Liver (tissue), 8 donors: ENCODE measurements at regions not wholly inside any gene's neighbourhood (a gene's known extent, or its start where the extent isn't known, plus 50 kb on each side); places are given as distances from the start of the nearest gene placed in this dataset.

ENCODE experiments used
- DNase-seq: peaks from one replicate; pipeline ENCODE4 v3.0.0-alpha.2; 2017; ENCODE audit warnings: low spot score
- H3K27ac ChIP-seq, 2 donors: one replicate each; pipeline ENCODE4 v1.7.0; 2013; ENCODE audit warnings: inconsistent platforms in 2 of 2, low read length in 2 of 2, control low read depth in 1 of 2, low read depth in 1 of 2, mild to moderate bottlenecking in 1 of 2
- H3K27me3 ChIP-seq, 4 donors: one replicate each; pipeline versions ENCODE4 v1.6.1 to v1.7.0; 2013; ENCODE audit warnings: low read length in 3 of 4, inconsistent platforms in 1 of 4, mild to moderate bottlenecking in 1 of 4, moderate library complexity in 1 of 4; ENCODE audit not compliant: control insufficient read depth in 4 of 4, insufficient read depth in 4 of 4
- H3K36me3 ChIP-seq, 4 donors: one replicate each; pipeline versions ENCODE4 v1.6.1 to v1.7.0; 2013; ENCODE audit warnings: low read length in 3 of 4, mild to moderate bottlenecking in 3 of 4, low read depth in 1 of 4, moderate library complexity in 1 of 4; ENCODE audit not compliant: control insufficient read depth in 4 of 4, insufficient read depth in 3 of 4
- H3K4me1 ChIP-seq, 4 donors: one replicate each; pipeline versions ENCODE4 v1.6.1 to v1.7.0; 2013; ENCODE audit warnings: low read length in 3 of 4, mild to moderate bottlenecking in 3 of 4, moderate library complexity in 1 of 4; ENCODE audit not compliant: control insufficient read depth in 4 of 4, insufficient read depth in 4 of 4
- H3K4me3 ChIP-seq, 3 donors: one replicate each; pipeline versions ENCODE4 v1.6.1 to v1.7.0; 2013; ENCODE audit warnings: low read length in 3 of 3, control low read depth in 1 of 3, low read depth in 1 of 3, mild to moderate bottlenecking in 1 of 3
- H3K9ac ChIP-seq, 2 donors: one replicate each; pipeline ENCODE4 v1.7.0; 2013; ENCODE audit warnings: low read length in 2 of 2, mild to moderate bottlenecking in 2 of 2, moderate library complexity in 2 of 2, control low read depth in 1 of 2, low read depth in 1 of 2
- H3K9me3 ChIP-seq, 4 donors: one replicate each; pipeline versions ENCODE4 v1.6.1 to v1.7.0; 2013; ENCODE audit warnings: low read length in 3 of 4; ENCODE audit not compliant: control insufficient read depth in 4 of 4
- ATF3 ChIP-seq: IDR thresholded peaks from 2 replicates; pipeline ENCODE4 v1.6.1; 2016; ENCODE audit warnings: antibody characterized with exemption
- CTCF ChIP-seq: fragments of 150-350 bp; IDR thresholded peaks from 2 replicates; pipeline ENCODE4 v1.5.1; 2017; ENCODE audit warnings: improper control_type of control experiment, low read depth, low read length; ENCODE audit not compliant: missing input control
- EGR1 ChIP-seq, 2 donors: IDR thresholded peaks; 2 replicates each; pipeline ENCODE4 v1.6.1; 2016 to 2018; ENCODE audit warnings: antibody characterized with exemption in 2 of 2, low read depth in 2 of 2
- FOXA1 ChIP-seq: IDR thresholded peaks from 2 replicates; pipeline ENCODE4 v1.6.1; 2016; ENCODE audit warnings: antibody characterized with exemption
- FOXA2 ChIP-seq: IDR thresholded peaks from 2 replicates; pipeline ENCODE4 v1.6.1; 2016; ENCODE audit warnings: antibody characterized with exemption
- GABPA ChIP-seq, 2 donors: IDR thresholded peaks in 1 of 2; conservative IDR thresholded peaks in 1 of 2; 2 replicates each; pipeline ENCODE4 v1.6.1; 2016; ENCODE audit warnings: antibody characterized with exemption in 2 of 2, mild to moderate bottlenecking in 1 of 2, moderate library complexity in 1 of 2
- HNF4A ChIP-seq, 2 donors: conservative IDR thresholded peaks; 2 replicates each; pipeline ENCODE4 v1.6.1; 2016; ENCODE audit warnings: antibody characterized with exemption in 2 of 2, mild to moderate bottlenecking in 2 of 2
- HNF4G ChIP-seq: IDR thresholded peaks from 2 replicates; pipeline ENCODE4 v1.6.1; 2016; ENCODE audit warnings: antibody characterized with exemption
- JUND ChIP-seq, 2 donors: IDR thresholded peaks; 2 replicates each; pipeline ENCODE4 v1.6.1; 2016; ENCODE audit warnings: antibody characterized with exemption in 2 of 2
- MAX ChIP-seq: IDR thresholded peaks from 2 replicates; pipeline ENCODE4 v1.6.1; 2016; ENCODE audit warnings: antibody characterized with exemption
- NR2F2 ChIP-seq: IDR thresholded peaks from 2 replicates; pipeline ENCODE4 v1.6.1; 2016; ENCODE audit warnings: antibody characterized with exemption
- RAD21 ChIP-seq, 2 donors: IDR thresholded peaks; 2 replicates each; pipeline ENCODE4 v1.6.1; 2016; ENCODE audit warnings: antibody characterized with exemption in 2 of 2, mild to moderate bottlenecking in 2 of 2
- REST ChIP-seq: IDR thresholded peaks from 2 replicates; pipeline ENCODE4 v1.6.1; 2016; ENCODE audit warnings: antibody characterized with exemption, mild to moderate bottlenecking
- RXRA ChIP-seq, 2 donors: IDR thresholded peaks; 2 replicates each; pipeline ENCODE4 v1.6.1; 2017 to 2018; ENCODE audit warnings: antibody characterized with exemption in 2 of 2, mild to moderate bottlenecking in 1 of 2
- SP1 ChIP-seq: IDR thresholded peaks from 2 replicates; pipeline ENCODE4 v1.6.1; 2018; ENCODE audit warnings: antibody characterized with exemption, mild to moderate bottlenecking
- TAF1 ChIP-seq: conservative IDR thresholded peaks from 2 replicates; pipeline ENCODE4 v1.6.1; 2016; ENCODE audit warnings: antibody characterized with exemption, mild to moderate bottlenecking
- YY1 ChIP-seq: IDR thresholded peaks from 2 replicates; pipeline ENCODE4 v1.6.1; 2016; ENCODE audit warnings: antibody characterized with exemption, mild to moderate bottlenecking
- ZBTB33 ChIP-seq: IDR thresholded peaks from 2 replicates; pipeline ENCODE4 v1.6.1; 2016; ENCODE audit warnings: antibody characterized with exemption
- WGBS: extraction: QIAGEN DNeasy Blood & Tissue Kit; methylation state at CpG from one replicate; pipeline ENCODE4 v1.1.7; 2013; 5-methylcytosine and 5-hydroxymethylcytosine counted together
- donor health status: healthy.
- donor health status: healthy.
- donor health status: healthy.
- donor health status: healthy.
- donor health status: healthy.

- Histone ChIP-seq H3K9me3 (no peaks in the 10 kb centered on the region), H3K9ac (no peak overlapping the region), H3K4me1 (no peaks in the 10 kb centered on the region), H3K4me3 (no peak overlapping the region), H3K27ac (no peak overlapping the region), H3K27me3 (no peaks in the 10 kb centered on the region), H3K36me3 (no peaks in the 10 kb centered on the region)
- WGBS, result 77% methylated on average over 6 of the region's 6 CpGs
- DNase-seq, result no peak
- TF ChIP-seq ATF3, result no peak
- no peak for TF ChIP-seq NR2F2
- no peak for TF ChIP-seq FOXA2
- no peak for TF ChIP-seq REST
- no peak for TF ChIP-seq HNF4G
- TF ChIP-seq ZBTB33, result no peak
- TF ChIP-seq SP1, result no peak
- no peak for TF ChIP-seq YY1
- TF ChIP-seq TAF1, result no peak
- no peak for TF ChIP-seq CTCF
- TF ChIP-seq RXRA (IDR thresholded peaks at IDR 0.05), result no peak
- TF ChIP-seq MAX, result no peak
- TF ChIP-seq RAD21 (IDR thresholded peaks at IDR 0.05), result no peak
- TF ChIP-seq FOXA1, result no peak
- TF ChIP-seq EGR1 (IDR thresholded peaks at IDR 0.05; ENCODE audit: low read depth in 2 of 2), result no peak
- no peak for TF ChIP-seq JUND (IDR thresholded peaks at IDR 0.05)
- TF ChIP-seq HNF4A (conservative IDR thresholded peaks at IDR 0.05), result no peak
Measured at GRCh38 chr3:76362643-76363042, 577.3 kb upstream of the ZNF717 start.

GRCh38 chr3:76365275-76365674 lies 579.9 kb upstream of the ZNF717 start:
- no peaks in the 10 kb centered on the region for H3K9me3 ChIP-seq
- WGBS, result 76% methylated on average over 3 of the region's 3 CpGs
- no peaks in the 10 kb centered on the region for H3K36me3 ChIP-seq
- H3K4me3 ChIP-seq, result no peak overlapping the region
- no peak overlapping the region for H3K9ac ChIP-seq
- no peaks in the 10 kb centered on the region for H3K4me1 ChIP-seq
- H3K27ac ChIP-seq, result no peak overlapping the region
- H3K27me3 ChIP-seq, result no peaks in the 10 kb centered on the region
- no peak for DNase-seq
- TF ChIP-seq HNF4G, result no peak
- no peak for TF ChIP-seq REST
- no peak for TF ChIP-seq FOXA2
- TF ChIP-seq YY1, result no peak
- no peak for TF ChIP-seq GABPA (IDR thresholded peaks at IDR 0.05 in 1 of 2, conservative IDR thresholded peaks at IDR 0.05 in 1 of 2)
- no peak for TF ChIP-seq EGR1 (IDR thresholded peaks at IDR 0.05; ENCODE audit: low read depth in 2 of 2)
- no peak for TF ChIP-seq TAF1
- no peak for TF ChIP-seq CTCF
- no peak for TF ChIP-seq JUND (IDR thresholded peaks at IDR 0.05)
- no peak for TF ChIP-seq SP1
- TF ChIP-seq RXRA (IDR thresholded peaks at IDR 0.05), result no peak
- TF ChIP-seq HNF4A (conservative IDR thresholded peaks at IDR 0.05), result no peak
- TF ChIP-seq NR2F2, result no peak
- no peak for TF ChIP-seq ATF3
